Gastroesophageal sphincter (tissue), 4 donors: ENCODE measurements at regions not wholly inside any gene's neighbourhood (a gene's known extent, or its start where the extent isn't known, plus 50 kb on each side); places are given as distances from the start of the nearest gene placed in this dataset.

Source experiments
- ATAC-seq: fragments of 150-250 bp; one replicate; pipeline ENCODE4 v1.9.1; 2016; ENCODE audit warnings: mild to moderate bottlenecking, moderate library complexity
- H3K27ac ChIP-seq, 4 donors: fragments of 200-600 bp; sonication (generic) in 3 of 4; 1 replicate in 3 of 4; 2 replicates in 1 of 4; pipeline ENCODE4 v1.5.1; 2016 to 2019
- H3K27me3 ChIP-seq: fragments of 200-600 bp; sonication (generic); one replicate; pipeline ENCODE4 v1.5.1; 2019
- H3K36me3 ChIP-seq, 2 donors: fragments of 200-600 bp; sonication (generic); one replicate each; pipeline ENCODE4 v1.5.1; 2019; ENCODE audit warnings: control low read depth in 1 of 2
- H3K4me1 ChIP-seq, 3 donors: fragments of 200-600 bp; sonication (generic); 1 replicate in 2 of 3; 2 replicates in 1 of 3; pipeline ENCODE4 v1.5.1; 2016 to 2019; ENCODE audit warnings: control low read depth in 2 of 3
- H3K4me3 ChIP-seq, 2 donors: fragments of 200-600 bp; sonication (generic); one replicate each; pipeline ENCODE4 v1.5.1; 2019; ENCODE audit warnings: mild to moderate bottlenecking in 1 of 2, moderate library complexity in 1 of 2
- H3K9me3 ChIP-seq, 3 donors: fragments of 200-600 bp; sonication (generic); one replicate each; pipeline ENCODE4 v1.5.1; 2017 to 2019; ENCODE audit warnings: control low read depth in 2 of 3
- CTCF ChIP-seq, 4 experiments: fragments of 200-600 bp in 2 of 4; fragments of 450-650 bp in 2 of 4; sonication (generic) in 1 of 4; IDR thresholded peaks; one replicate each; pipeline ENCODE4 v1.5.1; 2017 to 2019; ENCODE audit warnings: antibody characterized with exemption in 4 of 4, mild to moderate bottlenecking in 2 of 4, moderate library complexity in 2 of 4
- EP300 ChIP-seq: sonication (generic); formaldehyde crosslinking; IDR thresholded peaks from one replicate; pipeline ENCODE4 v1.6.1; 2017; ENCODE audit warnings: antibody characterized with exemption, mild to moderate bottlenecking
- POLR2A ChIP-seq, 2 donors: fragments of 450-650 bp; IDR thresholded peaks; one replicate each; pipeline ENCODE4 v1.6.1; 2017; ENCODE audit warnings: antibody characterized with exemption in 2 of 2, mild to moderate bottlenecking in 2 of 2, moderate library complexity in 1 of 2
- POLR2AphosphoS5 ChIP-seq: sonication (generic); formaldehyde crosslinking; IDR thresholded peaks from one replicate; pipeline ENCODE4 v1.6.1; 2017; ENCODE audit warnings: antibody characterized with exemption
- WGBS, 2 donors: methylation state at CpG; one replicate each; pipeline ENCODE4 v1.1.5; 2018; ENCODE audit warnings: low coverage in 1 of 2; 5-methylcytosine and 5-hydroxymethylcytosine counted together

- 19 to 28% methylated on average over 3 of the region's 3 CpGs for WGBS, 2 donors
Measured at GRCh38 chr3:7962301-7962700, 539.3 kb upstream of the LMCD1 start.

GRCh38 chr3:7964899-7965298, 536.7 kb upstream of the LMCD1 start:
- Histone ChIP-seq H3K4me1 (peaks cover 0 to 14% (median 0%) of the 10 kb centered on the region in 3 donors), H3K27ac (no peak overlapping the region), H3K9me3 (no peaks in the 10 kb centered on the region), H3K27me3 (no peaks in the 10 kb centered on the region), H3K36me3 (no peaks in the 10 kb centered on the region), H3K4me3 (no peak overlapping the region)
- TF ChIP-seq EP300 (no peak), CTCF (IDR thresholded peaks at IDR 0.05) (no peak), POLR2AphosphoS5 (no peak)
- ATAC-seq = no peak
- WGBS, 2 donors = 86 to 89% methylated on average over 2 of the region's 2 CpGs

More at GRCh38 chr3:7962301-7962700, 539.3 kb upstream of the LMCD1 start:
- no peaks in the 10 kb centered on the region for H3K36me3 ChIP-seq
- H3K4me1 ChIP-seq = peaks cover 0 to 14% (median 0%) of the 10 kb centered on the region in 3 donors
- no peaks in the 10 kb centered on the region for H3K9me3 ChIP-seq
- no peak overlapping the region for H3K27ac ChIP-seq
- TF ChIP-seq POLR2AphosphoS5 = no peak
- no peak for TF ChIP-seq CTCF (IDR thresholded peaks at IDR 0.05)
- no peak for TF ChIP-seq POLR2A (IDR thresholded peaks at IDR 0.05)
- no peak for TF ChIP-seq EP300
- no peaks in the 10 kb centered on the region for H3K27me3 ChIP-seq
- no peak for ATAC-seq
- H3K4me3 ChIP-seq = no peak overlapping the region

- no peak for ATAC-seq
- Histone ChIP-seq H3K4me1 (no peaks in the 10 kb centered on the region), H3K9me3 (no peaks in the 10 kb centered on the region), H3K36me3 (no peaks in the 10 kb centered on the region), H3K4me3 (no peak overlapping the region), H3K27me3 (no peaks in the 10 kb centered on the region), H3K27ac (no peak overlapping the region)
- WGBS, 2 donors = 80% methylated on average over 1 of the region's 1 CpG
- TF ChIP-seq CTCF (IDR thresholded peaks at IDR 0.05) (no peak), POLR2A (IDR thresholded peaks at IDR 0.05) (no peak), EP300 (no peak), POLR2AphosphoS5 (no peak)
Measured at GRCh38 chr3:7973006-7973405, 528.6 kb upstream of the LMCD1 start.

GRCh38 chr3:7977245-7978086, 524.2 kb upstream of the LMCD1 start:
- H3K4me3 ChIP-seq = no peak overlapping the region
- H3K27me3 ChIP-seq = no peaks in the 10 kb centered on the region
- TF ChIP-seq CTCF (IDR thresholded peaks at IDR 0.05) (no peak), EP300 (no peak), POLR2A (IDR thresholded peaks at IDR 0.05) (no peak), POLR2AphosphoS5 (no peak)
- 26 to 34% methylated on average over 3 of the region's 5 CpGs for WGBS, 2 donors
- ATAC-seq = no peak
- no peaks in the 10 kb centered on the region for H3K4me1 ChIP-seq
- no peak overlapping the region for H3K27ac ChIP-seq
- no peaks in the 10 kb centered on the region for H3K9me3 ChIP-seq
- H3K36me3 ChIP-seq = no peaks in the 10 kb centered on the region

- no peaks in the 10 kb centered on the region for H3K9me3 ChIP-seq
- no peaks in the 10 kb centered on the region for H3K27me3 ChIP-seq
- H3K27ac ChIP-seq = no peak overlapping the region
- no peak for TF ChIP-seq CTCF (IDR thresholded peaks at IDR 0.05)
- H3K4me3 ChIP-seq = no peak overlapping the region
- H3K4me1 ChIP-seq = no peaks in the 10 kb centered on the region
- H3K36me3 ChIP-seq = no peaks in the 10 kb centered on the region
- no peak for ATAC-seq
- WGBS, 2 donors = 67 to 75% methylated on average over 1 to 4 of the region's 6 CpGs
Measured at GRCh38 chr3:7978087-7978422, 523.6 kb upstream of the LMCD1 start.
